Activated CD8-positive, alpha-beta memory T cell treated with anti-CD3 and anti-CD28 coated beads, Interleukin-2, amount 10 ng/mL, durations not matched to agents 7 days and 5 days (primary cell): ENCODE measurements at regions not wholly inside any gene's neighbourhood (a gene's known extent, or its start where the extent isn't known, plus 50 kb on each side); places are given as distances from the start of the nearest gene placed in this dataset.

ENCODE experiments used
- ATAC-seq: fragments of 150-1000 bp; cut with Tn5 transposase; one replicate; pipeline ENCODE4 v1.10.0; 2021; ENCODE audit warnings: moderate library complexity
- CTCF ChIA-PET: fragments of 350-600 bp; sonication (Branson Sonifier 250); formaldehyde crosslinking; loops from one replicate; lab custom pipeline; 2021; ENCODE audit warnings: antibody characterized with exemption; lab: Charles Lee
- DNase-seq: peaks from one replicate; pipeline ENCODE4 v3.0.0-alpha.2; 2020
- H3K27ac Mint-ChIP-seq: one replicate; pipeline ENCODE4 v1.8.0; 2021; ENCODE audit warnings: mild to moderate bottlenecking, mixed read lengths
- H3K27me3 Mint-ChIP-seq: one replicate; pipeline ENCODE4 v1.8.0; 2021; ENCODE audit warnings: mixed read lengths
- H3K36me3 Mint-ChIP-seq: one replicate; pipeline ENCODE4 v1.8.0; 2021; ENCODE audit warnings: mild to moderate bottlenecking, mixed read lengths
- H3K4me1 Mint-ChIP-seq: one replicate; pipeline ENCODE4 v1.8.0; 2021; ENCODE audit warnings: mixed read lengths
- H3K4me3 Mint-ChIP-seq: one replicate; pipeline ENCODE4 v1.8.0; 2021; ENCODE audit warnings: mild to moderate bottlenecking, moderate library complexity, mixed read lengths
- H3K9me3 Mint-ChIP-seq: one replicate; pipeline ENCODE4 v1.8.0; 2022; ENCODE audit warnings: low read depth, mixed read lengths

- ATAC-seq = no peak
- DNase-seq = no peak
- Mint-ChIP-seq H3K9me3 (peaks cover 4% of the 10 kb centered on the region), H3K27me3 (no peaks in the 10 kb centered on the region), H3K27ac (no peak overlapping the region), H3K4me1 (no peaks in the 10 kb centered on the region), H3K36me3 (no peaks in the 10 kb centered on the region), H3K4me3 (no peak overlapping the region)
- CTCF ChIA-PET = no interaction called here
Observed at GRCh38 chr1:163807331-163808049, 485.7 kb downstream of the NUF2 start.

GRCh38 chr1:163813251-163813650, 491.5 kb downstream of the NUF2 start:
- no peak for ATAC-seq
- no peaks in the 10 kb centered on the region for H3K36me3 Mint-ChIP-seq
- no peak overlapping the region for H3K4me3 Mint-ChIP-seq
- peaks cover 9% of the 10 kb centered on the region for H3K9me3 Mint-ChIP-seq
- CTCF ChIA-PET = no interaction called here
- no peak for DNase-seq
- H3K27ac Mint-ChIP-seq = no peak overlapping the region
- no peaks in the 10 kb centered on the region for H3K4me1 Mint-ChIP-seq
- H3K27me3 Mint-ChIP-seq = no peaks in the 10 kb centered on the region

GRCh38 chr1:163820226-163820625, 498.5 kb downstream of the NUF2 start:
- DNase-seq (no peak), ATAC-seq (no peak)
- H3K9me3 Mint-ChIP-seq = peaks cover 3% of the 10 kb centered on the region
- no peak overlapping the region for H3K27ac Mint-ChIP-seq
- CTCF ChIA-PET = no interaction called here
- no peaks in the 10 kb centered on the region for H3K27me3 Mint-ChIP-seq
- H3K4me1 Mint-ChIP-seq = no peaks in the 10 kb centered on the region
- no peaks in the 10 kb centered on the region for H3K36me3 Mint-ChIP-seq
- no peak overlapping the region for H3K4me3 Mint-ChIP-seq

GRCh38 chr1:163820766-163821165, 499.0 kb downstream of the NUF2 start:
- H3K27me3 Mint-ChIP-seq = no peaks in the 10 kb centered on the region
- ATAC-seq (no peak), DNase-seq (no peak)
- H3K9me3 Mint-ChIP-seq = peaks cover 3% of the 10 kb centered on the region
- H3K36me3 Mint-ChIP-seq = no peaks in the 10 kb centered on the region
- no peak overlapping the region for H3K27ac Mint-ChIP-seq
- no peaks in the 10 kb centered on the region for H3K4me1 Mint-ChIP-seq
- CTCF ChIA-PET = no interaction called here
- no peak overlapping the region for H3K4me3 Mint-ChIP-seq

GRCh38 chr1:163821679-163822078, 499.9 kb downstream of the NUF2 start:
- Mint-ChIP-seq H3K27me3 (no peaks in the 10 kb centered on the region), H3K4me3 (no peak overlapping the region), H3K9me3 (peaks cover 3% of the 10 kb centered on the region), H3K4me1 (no peaks in the 10 kb centered on the region), H3K36me3 (no peaks in the 10 kb centered on the region), H3K27ac (no peak overlapping the region)
- CTCF ChIA-PET = no interaction called here
- DNase-seq = no peak
- no peak for ATAC-seq

- CTCF ChIA-PET = interaction anchor here (0.6 kb wide), 1 partner anchor 964 kb away, joined by 3 read pairs; no protein-coding TSS in a partner anchor
- Mint-ChIP-seq H3K27ac (no peak overlapping the region), H3K27me3 (no peaks in the 10 kb centered on the region), H3K4me3 (no peak overlapping the region), H3K4me1 (no peaks in the 10 kb centered on the region), H3K36me3 (no peaks in the 10 kb centered on the region), H3K9me3 (peaks cover 3% of the 10 kb centered on the region)
- no peak for ATAC-seq
- DNase-seq = no peak
Observed at GRCh38 chr1:163823017-163823416, 501.3 kb downstream of the NUF2 start.

- H3K4me3 Mint-ChIP-seq = no peak overlapping the region
- no peaks in the 10 kb centered on the region for H3K27me3 Mint-ChIP-seq
- peaks cover 3% of the 10 kb centered on the region for H3K9me3 Mint-ChIP-seq
- no peak for DNase-seq
- CTCF ChIA-PET = no interaction called here
- no peak overlapping the region for H3K27ac Mint-ChIP-seq
- no peaks in the 10 kb centered on the region for H3K36me3 Mint-ChIP-seq
- no peaks in the 10 kb centered on the region for H3K4me1 Mint-ChIP-seq
- no peak for ATAC-seq
Observed at GRCh38 chr1:163824006-163824405, 502.3 kb downstream of the NUF2 start.

- ATAC-seq (no peak), DNase-seq (no peak)
- Mint-ChIP-seq H3K36me3 (no peaks in the 10 kb centered on the region), H3K4me3 (no peak overlapping the region), H3K27me3 (no peaks in the 10 kb centered on the region), H3K9me3 (peaks cover 3% of the 10 kb centered on the region), H3K27ac (no peak overlapping the region), H3K4me1 (no peaks in the 10 kb centered on the region)
- CTCF ChIA-PET = no interaction called here
Observed at GRCh38 chr1:163824490-163824889, 502.7 kb downstream of the NUF2 start.

- Mint-ChIP-seq H3K36me3 (no peaks in the 10 kb centered on the region), H3K4me3 (no peak overlapping the region), H3K4me1 (no peaks in the 10 kb centered on the region), H3K27me3 (no peaks in the 10 kb centered on the region), H3K9me3 (no peaks in the 10 kb centered on the region), H3K27ac (no peak overlapping the region)
- CTCF ChIA-PET = no interaction called here
- ATAC-seq (no peak), DNase-seq (no peak)
Observed at GRCh38 chr1:163826500-163826899, 504.7 kb downstream of the NUF2 start.

GRCh38 chr1:163834778-163835177, 513.0 kb downstream of the NUF2 start:
- Mint-ChIP-seq H3K36me3 (no peaks in the 10 kb centered on the region), H3K9me3 (no peaks in the 10 kb centered on the region), H3K4me3 (no peak overlapping the region), H3K27ac (no peak overlapping the region), H3K27me3 (no peaks in the 10 kb centered on the region), H3K4me1 (no peaks in the 10 kb centered on the region)
- CTCF ChIA-PET = no interaction called here
- DNase-seq (no peak), ATAC-seq (no peak)

GRCh38 chr1:163836481-163836880, 514.7 kb downstream of the NUF2 start:
- DNase-seq (no peak), ATAC-seq (no peak)
- Mint-ChIP-seq H3K27ac (no peak overlapping the region), H3K36me3 (no peaks in the 10 kb centered on the region), H3K27me3 (no peaks in the 10 kb centered on the region), H3K4me3 (no peak overlapping the region), H3K9me3 (no peaks in the 10 kb centered on the region), H3K4me1 (no peaks in the 10 kb centered on the region)
- CTCF ChIA-PET = no interaction called here

GRCh38 chr1:163837206-163837605, 515.5 kb downstream of the NUF2 start:
- CTCF ChIA-PET = no interaction called here
- ATAC-seq = no peak
- Mint-ChIP-seq H3K36me3 (no peaks in the 10 kb centered on the region), H3K27me3 (no peaks in the 10 kb centered on the region), H3K9me3 (no peaks in the 10 kb centered on the region), H3K4me3 (no peak overlapping the region), H3K27ac (no peak overlapping the region), H3K4me1 (no peaks in the 10 kb centered on the region)
- no peak for DNase-seq

GRCh38 chr1:163842571-163842970, 520.8 kb downstream of the NUF2 start:
- Mint-ChIP-seq H3K36me3 (no peaks in the 10 kb centered on the region), H3K27ac (no peak overlapping the region), H3K4me3 (no peak overlapping the region), H3K27me3 (no peaks in the 10 kb centered on the region), H3K4me1 (no peaks in the 10 kb centered on the region), H3K9me3 (no peaks in the 10 kb centered on the region)
- DNase-seq (no peak), ATAC-seq (no peak)
- CTCF ChIA-PET = no interaction called here

- Mint-ChIP-seq H3K36me3 (no peaks in the 10 kb centered on the region), H3K27me3 (no peaks in the 10 kb centered on the region), H3K27ac (no peak overlapping the region), H3K4me1 (no peaks in the 10 kb centered on the region), H3K9me3 (no peaks in the 10 kb centered on the region), H3K4me3 (no peak overlapping the region)
- DNase-seq (no peak), ATAC-seq (no peak)
- CTCF ChIA-PET = no interaction called here
Observed at GRCh38 chr1:163844459-163844858, 522.7 kb downstream of the NUF2 start.

- DNase-seq (no peak), ATAC-seq (no peak)
- CTCF ChIA-PET = no interaction called here
- Mint-ChIP-seq H3K36me3 (no peaks in the 10 kb centered on the region), H3K9me3 (no peaks in the 10 kb centered on the region), H3K27me3 (no peaks in the 10 kb centered on the region), H3K4me3 (no peak overlapping the region), H3K4me1 (no peaks in the 10 kb centered on the region), H3K27ac (no peak overlapping the region)
Observed at GRCh38 chr1:163845279-163845678, 523.5 kb downstream of the NUF2 start.
